ENCODE measurements at regions not wholly inside any gene's neighbourhood (a gene's known extent, or its start where the extent isn't known, plus 50 kb on each side); places are given as distances from the start of the nearest gene placed in this dataset.

GRCh38 chr6:137549106-137549505 lies 54.9 kb upstream of the OLIG3 start:
- TF ChIP-seq CTCF (IDR thresholded peaks at IDR 0.05) = no peak
- TF ChIP-seq POLR2A (IDR thresholded peaks at IDR 0.05; ENCODE audit: low read length) = no peak
- TF ChIP-seq REST (IDR thresholded peaks at IDR 0.05) = no peak
- TF ChIP-seq, protein P1, sequence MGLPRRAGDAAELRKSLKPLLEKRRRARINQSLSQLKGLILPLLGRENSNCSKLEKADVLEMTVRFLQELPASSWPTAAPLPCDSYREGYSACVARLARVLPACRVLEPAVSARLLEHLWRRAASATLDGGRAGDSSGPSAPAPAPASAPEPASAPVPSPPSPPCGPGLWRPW (IDR thresholded peaks at IDR 0.05) = no peak
- TF ChIP-seq RAD21 (conservative IDR thresholded peaks at IDR 0.05 in 1 of 2, IDR thresholded peaks at IDR 0.05 in 1 of 2) = no peak

Data from A549 (cell line).